Tibial nerve (tissue), 4 donors: ENCODE measurements at regions not wholly inside any gene's neighbourhood (a gene's known extent, or its start where the extent isn't known, plus 50 kb on each side); places are given as distances from the start of the nearest gene placed in this dataset.

Source experiments
- EP300 ChIP-seq, 2 donors: sonication (generic); formaldehyde crosslinking; IDR thresholded peaks; one replicate each; pipeline ENCODE4 v1.6.1; 2017; ENCODE audit warnings: antibody characterized with exemption in 2 of 2, mild to moderate bottlenecking in 1 of 2
- POLR2A ChIP-seq, 2 donors: fragments of 450-650 bp; IDR thresholded peaks; one replicate each; pipeline ENCODE4 v1.6.1; 2017; ENCODE audit warnings: antibody characterized with exemption in 2 of 2, mild to moderate bottlenecking in 2 of 2, moderate library complexity in 2 of 2
- TF ChIP-seq, protein P1 (sequence below), 5 experiments: fragments of 200-600 bp in 3 of 5; fragments of 450-650 bp in 2 of 5; sonication (generic) in 3 of 5; IDR thresholded peaks; one replicate each; pipeline ENCODE4 v1.5.1; 2016 to 2019; ENCODE audit warnings: antibody characterized with exemption in 5 of 5, mild to moderate bottlenecking in 3 of 5, moderate library complexity in 2 of 5

DNA sequence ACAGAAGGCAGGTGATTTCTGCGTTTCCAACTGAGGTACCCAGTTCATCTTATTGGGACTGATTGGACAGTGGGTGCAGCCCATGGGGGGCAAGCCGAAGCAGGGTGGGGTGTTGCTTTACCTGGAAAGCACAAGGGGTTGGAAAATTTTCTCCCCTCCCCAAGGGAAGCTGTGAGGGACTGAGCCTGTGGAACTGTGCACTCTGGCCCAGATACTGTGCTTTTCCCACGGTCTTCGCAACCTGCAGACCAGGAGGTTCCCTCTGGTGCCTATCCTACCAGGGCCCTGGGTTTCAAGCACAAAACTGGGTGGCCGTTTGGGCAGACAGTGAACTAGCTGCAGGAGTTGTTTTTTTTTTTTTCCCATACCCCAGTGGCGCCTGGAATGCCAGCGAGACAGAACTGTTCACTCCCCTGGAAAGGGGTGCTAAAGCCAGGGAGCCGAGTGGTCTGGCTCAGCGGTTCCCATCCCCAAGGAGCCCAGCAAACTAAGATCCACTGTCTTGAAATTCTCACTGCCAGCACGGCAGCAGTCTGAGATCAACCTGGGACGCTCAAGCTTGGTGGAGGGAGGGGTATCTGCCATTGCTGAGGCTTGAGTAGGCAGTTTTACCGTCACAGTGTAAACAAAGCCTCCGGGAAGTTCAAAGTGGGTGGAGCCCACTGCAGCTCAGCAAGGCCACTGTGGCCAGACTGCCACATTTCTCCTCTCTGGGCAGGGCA is 97.2 kb downstream of the JRKL start:
- TF ChIP-seq POLR2A (IDR thresholded peaks at IDR 0.05): no peak
- TF ChIP-seq, protein P1, sequence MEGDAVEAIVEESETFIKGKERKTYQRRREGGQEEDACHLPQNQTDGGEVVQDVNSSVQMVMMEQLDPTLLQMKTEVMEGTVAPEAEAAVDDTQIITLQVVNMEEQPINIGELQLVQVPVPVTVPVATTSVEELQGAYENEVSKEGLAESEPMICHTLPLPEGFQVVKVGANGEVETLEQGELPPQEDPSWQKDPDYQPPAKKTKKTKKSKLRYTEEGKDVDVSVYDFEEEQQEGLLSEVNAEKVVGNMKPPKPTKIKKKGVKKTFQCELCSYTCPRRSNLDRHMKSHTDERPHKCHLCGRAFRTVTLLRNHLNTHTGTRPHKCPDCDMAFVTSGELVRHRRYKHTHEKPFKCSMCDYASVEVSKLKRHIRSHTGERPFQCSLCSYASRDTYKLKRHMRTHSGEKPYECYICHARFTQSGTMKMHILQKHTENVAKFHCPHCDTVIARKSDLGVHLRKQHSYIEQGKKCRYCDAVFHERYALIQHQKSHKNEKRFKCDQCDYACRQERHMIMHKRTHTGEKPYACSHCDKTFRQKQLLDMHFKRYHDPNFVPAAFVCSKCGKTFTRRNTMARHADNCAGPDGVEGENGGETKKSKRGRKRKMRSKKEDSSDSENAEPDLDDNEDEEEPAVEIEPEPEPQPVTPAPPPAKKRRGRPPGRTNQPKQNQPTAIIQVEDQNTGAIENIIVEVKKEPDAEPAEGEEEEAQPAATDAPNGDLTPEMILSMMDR (IDR thresholded peaks at IDR 0.05): no peak
- TF ChIP-seq EP300 (IDR thresholded peaks at IDR 0.05): no peak
